RCC 7860 (cell line): ENCODE measurements at regions not wholly inside any gene's neighbourhood (a gene's known extent, or its start where the extent isn't known, plus 50 kb on each side); places are given as distances from the start of the nearest gene placed in this dataset.
"Not testable (repeated sequence)": the region's sequence is repeated elsewhere in the genome, so short reads cannot be mapped to it uniquely, and the experiment has no call there.

Experiments
- DNase-seq: peaks from one replicate; pipeline ENCODE4 v3.0.0-alpha.2; 2015; ENCODE audit warnings: low spot score
- FAIRE-seq: peaks from 2 replicates; lab custom pipeline; 2012; peaks lifted over from hg19 to GRCh38; lab: Jason Lieb, UNC

DNA sequence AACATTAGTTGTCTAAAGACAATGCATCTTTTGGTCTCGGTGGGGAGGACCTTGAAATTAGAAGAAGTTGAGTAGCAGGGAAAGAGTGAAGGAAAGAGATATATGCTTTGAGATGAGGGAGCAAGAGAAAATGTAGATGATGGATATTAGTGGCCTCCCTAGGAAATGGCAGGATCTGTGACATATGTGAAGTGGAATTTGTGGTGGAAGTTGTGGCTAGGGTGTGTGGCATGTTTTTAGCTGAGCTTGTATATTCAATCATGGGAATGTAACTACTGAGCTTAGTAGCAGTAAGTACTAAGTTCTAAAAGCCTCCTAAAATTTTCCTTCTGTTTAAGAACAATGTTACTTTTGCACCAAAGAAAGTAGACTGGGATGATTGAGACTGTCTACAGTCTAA is 382.8 kb upstream of the CTSO start:
- DNase-seq (peak; percentile 63), FAIRE-seq (peak; percentile 40)

DNA sequence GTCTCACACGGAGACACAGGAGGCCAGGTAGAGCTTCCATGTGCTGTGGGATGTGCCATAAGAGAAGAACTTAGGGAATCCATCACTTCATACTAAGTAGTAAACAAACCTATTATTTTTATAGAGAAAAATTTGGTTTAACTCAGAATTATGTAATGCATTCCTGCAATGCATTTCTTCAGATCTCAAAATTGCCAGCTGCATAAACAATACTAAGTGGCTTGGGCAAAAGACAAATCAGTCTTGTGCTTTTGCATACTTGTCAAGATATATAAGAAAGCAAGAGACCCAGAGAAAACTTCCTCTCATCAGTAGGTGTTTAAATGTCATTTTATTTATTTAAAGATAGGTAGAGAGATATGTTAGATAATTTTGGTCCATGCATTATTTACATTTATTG is 382.1 kb upstream of the CTSO start:
- DNase-seq, result no peak
- FAIRE-seq, result no peak

DNA sequence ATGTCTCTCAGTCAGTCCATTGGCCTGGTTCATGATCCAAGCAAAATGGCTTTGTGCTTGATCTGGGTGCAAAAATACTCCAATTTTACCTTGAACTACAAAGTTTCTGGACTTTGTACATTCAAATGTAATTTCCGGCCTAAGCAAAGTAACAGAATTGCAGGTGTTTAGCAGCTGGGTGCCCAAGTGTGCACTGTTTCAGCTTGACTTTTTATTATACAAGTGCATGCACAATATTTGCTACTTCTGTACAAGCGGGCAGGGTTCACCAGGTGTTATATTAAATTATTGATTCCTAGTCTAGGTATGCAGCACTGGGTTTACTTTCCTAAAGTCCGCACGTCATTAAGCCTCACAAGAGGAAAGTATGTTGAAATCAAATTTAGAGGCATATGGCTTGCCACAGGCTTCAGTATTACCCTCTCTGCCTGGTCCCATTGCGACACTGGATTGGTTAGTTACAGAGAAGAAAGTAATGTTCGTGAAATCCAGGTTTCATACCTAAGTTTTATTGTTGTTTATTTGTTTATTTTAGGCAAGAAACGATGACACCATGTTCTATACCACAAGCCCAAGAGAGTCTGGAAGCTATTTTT is 376.9 kb upstream of the CTSO start:
- DNase-seq (no peak), FAIRE-seq (no peak)

DNA sequence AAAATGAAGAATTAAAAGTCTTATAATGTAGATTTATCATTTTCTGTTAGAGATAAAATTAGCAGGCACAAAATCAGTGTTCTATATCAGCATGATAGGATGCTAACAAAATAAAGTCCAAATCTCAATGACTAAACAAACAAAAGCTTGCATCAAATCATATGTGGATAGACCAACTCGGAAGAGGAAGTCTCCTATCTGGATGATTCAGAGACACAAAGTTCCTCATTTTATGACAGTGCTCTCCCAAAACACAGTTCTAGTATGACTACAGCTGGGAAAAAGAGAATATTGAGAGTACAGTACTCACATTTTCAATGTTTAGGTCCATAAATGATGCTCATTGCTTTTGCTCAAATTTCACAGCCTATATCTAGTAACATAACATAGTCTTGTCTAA is 376.1 kb upstream of the CTSO start:
- DNase-seq (no peak), FAIRE-seq (no peak)

DNA sequence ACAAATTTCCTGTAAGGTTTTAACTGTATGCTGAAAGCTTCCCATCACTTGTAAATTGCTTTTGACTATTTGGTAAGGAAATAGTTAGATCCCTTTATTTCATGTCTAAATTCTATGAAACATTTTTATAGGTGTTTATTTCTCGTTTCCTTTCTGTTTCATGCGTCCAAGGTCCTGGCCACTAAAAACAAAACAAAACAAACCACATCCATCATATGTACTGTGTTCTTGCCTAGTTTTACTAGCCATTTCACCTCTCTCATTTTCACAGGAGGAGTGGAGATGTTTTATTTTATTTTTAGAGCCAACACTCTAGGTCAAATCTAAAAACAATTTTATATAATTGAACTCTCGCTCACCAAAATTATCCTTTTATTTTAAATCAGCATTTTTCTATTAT is 375.2 kb upstream of the CTSO start:
- no peak for DNase-seq
- FAIRE-seq, result no peak

DNA sequence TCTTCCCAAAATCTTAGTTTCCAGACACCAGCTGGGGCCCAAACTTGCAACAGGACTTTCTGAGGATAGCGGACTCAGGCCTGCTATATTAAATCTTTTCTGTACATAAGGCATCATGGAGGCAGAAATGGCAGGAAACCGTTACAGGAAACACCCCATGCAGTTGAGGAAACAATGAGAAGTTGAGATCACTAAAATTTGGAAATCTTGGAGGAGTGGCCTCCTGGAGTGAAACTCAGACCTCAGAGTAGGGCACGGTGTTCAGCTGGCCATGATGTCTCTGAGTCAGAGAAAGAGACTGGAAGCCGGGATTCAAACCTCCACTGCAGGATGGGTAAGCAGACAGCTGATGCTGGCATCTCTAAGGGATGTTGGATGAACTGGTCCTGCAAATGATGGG is 372.6 kb upstream of the CTSO start:
- no peak for DNase-seq
- no peak for FAIRE-seq

DNA sequence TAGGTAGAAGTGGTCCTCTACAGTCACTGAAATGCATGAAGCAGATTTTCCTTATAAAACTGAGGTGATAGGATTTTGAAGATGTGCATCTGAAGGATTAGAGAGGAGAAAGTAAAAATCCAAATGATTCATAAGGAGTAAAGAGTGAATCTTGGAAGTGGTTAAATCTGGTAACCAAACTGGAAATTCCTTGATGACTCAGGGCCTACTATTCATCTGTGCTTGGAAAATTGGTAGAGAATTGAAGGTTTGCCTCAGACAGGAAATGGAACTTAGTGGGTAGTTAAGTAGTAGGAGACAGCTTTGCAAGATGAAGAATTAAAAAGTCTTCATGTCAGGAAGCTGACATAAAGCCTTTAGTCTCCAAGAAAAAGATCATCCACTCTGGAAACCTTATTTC is 368.9 kb upstream of the CTSO start:
- peak; percentile 93 for FAIRE-seq
- DNase-seq, result peak; percentile 79

DNA sequence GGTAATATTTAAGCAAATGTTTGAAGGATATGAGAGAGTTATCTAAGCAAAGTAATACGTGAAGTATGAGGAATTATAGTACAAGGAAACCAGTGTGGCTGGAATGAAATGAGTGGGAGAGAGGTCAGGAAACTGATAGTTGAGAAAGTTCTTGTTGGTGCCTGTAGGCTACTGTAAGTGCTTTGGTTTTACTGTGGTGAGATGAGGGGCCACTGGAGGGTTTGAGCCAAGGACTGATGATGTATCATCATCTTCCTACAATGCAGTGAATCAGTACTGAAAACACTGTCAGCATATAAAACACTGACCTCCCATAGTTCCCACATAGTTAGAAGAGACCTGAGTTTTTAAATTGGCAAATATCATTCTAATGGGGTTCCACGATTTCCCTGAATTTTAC is 367.5 kb upstream of the CTSO start:
- DNase-seq (peak; percentile 85), FAIRE-seq (peak; percentile 92)

DNA sequence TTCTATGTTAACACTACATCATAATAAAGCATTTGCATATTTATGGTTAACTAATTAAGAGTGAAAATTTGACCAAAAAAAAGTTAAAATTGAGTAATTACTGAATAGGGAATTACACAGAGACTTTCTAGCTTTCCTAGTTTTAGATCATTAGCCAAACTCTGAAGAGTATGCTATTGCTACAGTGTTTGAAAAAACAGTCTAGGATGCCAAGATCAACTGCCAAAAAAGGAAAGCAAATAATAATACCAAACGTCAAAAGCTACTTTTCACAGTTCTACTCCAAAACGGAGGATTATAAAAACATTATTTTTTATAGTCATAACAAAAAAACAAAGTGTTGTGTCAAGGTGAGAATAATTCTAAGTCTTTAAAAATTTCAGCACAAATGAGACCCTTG is 359.8 kb upstream of the CTSO start:
- no peak for FAIRE-seq
- no peak for DNase-seq

DNA sequence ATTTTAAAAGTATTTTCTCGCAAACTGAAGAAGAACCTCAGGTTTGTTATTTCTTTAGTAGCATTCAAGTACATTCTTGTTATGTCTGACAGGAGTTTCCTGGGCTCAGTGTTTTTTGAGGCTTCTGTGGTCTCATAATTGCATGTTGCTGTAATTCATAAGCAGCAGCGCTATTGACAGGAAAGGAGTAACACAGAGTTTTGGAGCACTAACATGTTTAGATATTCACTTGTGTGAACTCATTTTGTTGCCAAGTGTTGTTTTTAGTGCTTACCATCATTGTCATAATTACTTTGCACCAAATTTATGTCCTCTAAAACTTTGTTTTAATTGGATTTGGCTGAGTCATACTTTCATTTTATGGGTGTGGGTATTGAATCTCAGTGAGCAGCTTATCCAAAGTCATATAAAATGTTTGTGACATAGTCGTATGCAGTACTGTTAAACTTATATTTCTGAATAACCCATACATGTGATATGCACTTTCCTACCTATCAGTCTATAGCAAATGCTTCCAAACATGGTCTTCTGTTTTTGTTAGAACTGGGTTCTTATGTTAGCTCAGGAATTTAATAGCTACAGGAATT is 358.7 kb upstream of the CTSO start:
- FAIRE-seq (no peak), DNase-seq (no peak)

DNA sequence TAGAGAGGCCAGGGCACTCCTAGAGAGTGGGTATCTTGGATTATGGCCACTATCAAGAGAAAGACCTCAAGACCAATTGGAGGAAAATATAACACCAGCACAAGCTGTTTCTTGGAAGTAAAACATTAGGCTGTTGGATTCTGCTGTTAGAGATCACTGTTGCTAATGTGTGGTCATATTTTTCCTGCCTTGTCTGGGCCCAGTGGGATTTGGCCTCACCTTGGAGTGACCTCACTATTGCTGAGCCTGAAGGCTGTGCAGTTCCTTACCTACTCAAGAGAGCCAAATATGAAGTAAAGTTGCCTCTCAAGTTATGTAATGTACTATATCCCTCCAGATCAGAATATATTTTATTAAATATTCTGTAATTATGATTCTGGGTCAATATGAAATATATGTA is 355.4 kb upstream of the CTSO start:
- FAIRE-seq, result no peak

DNA sequence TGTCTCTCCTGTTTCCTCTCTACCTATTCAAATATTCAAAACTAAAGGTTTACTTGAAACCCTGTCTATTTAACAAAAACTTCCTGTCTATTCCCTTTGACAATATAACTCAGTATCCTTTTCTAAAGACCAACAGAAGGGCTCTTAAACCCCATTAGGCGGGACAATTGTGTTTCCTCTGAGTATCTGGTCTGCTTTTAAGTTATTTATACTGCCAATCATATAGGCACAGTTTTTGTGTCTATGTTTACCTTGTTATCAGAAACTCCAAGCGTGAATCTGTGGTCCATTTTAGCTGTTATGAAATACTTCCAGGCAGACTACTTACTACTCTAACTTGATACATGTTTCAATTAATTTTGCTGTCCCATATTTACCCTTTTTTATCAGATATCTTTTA is 350.0 kb upstream of the CTSO start:
- FAIRE-seq (no peak), DNase-seq (no peak)

More for the DNA sequence above, 355.4 kb upstream of the CTSO start:
- no peak for DNase-seq

DNA sequence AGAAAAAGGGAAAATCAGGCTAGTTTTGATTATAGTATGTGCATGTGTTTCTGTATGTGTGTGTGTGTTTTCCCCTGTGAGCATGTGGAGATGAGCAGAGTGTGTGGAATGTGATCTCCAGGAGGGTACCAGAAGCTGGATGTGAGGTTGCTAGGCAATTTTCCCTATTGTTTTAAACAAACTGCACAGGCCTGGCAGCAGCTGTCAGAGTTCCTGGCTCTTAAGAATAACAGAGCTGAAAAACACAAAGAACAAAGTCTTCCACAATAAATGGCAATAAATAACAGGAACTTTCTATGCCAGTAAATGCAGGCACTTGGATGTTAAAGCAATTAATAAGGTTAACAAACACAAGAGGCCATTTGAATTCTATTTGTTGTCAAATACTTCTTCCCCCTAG is 344.6 kb upstream of the CTSO start:
- no peak for FAIRE-seq

DNA sequence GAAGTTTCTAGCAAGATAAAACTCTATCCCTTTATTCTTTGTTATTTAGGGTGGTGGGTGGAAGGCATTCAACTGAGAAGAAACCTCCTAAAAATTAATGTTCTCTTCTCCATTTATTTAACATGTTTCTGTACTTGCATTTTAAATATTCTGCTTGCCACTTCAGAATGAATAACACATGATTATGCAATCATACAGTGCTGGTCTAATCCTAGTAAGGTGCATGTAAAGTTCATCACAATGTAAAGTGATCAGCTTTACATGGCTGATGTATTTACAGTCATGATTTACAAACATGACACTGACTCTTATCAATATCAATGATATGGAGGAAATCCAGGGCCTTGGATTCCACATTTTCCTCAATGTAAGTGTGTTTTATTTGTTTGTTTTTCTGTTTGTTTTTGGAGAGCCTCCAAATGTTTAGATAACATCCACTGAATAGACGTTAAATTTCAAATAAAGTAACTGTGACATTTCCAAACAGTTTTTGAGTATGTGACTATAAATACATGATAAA is 342.1 kb upstream of the CTSO start:
- no peak for DNase-seq
- no peak for FAIRE-seq

More for the DNA sequence above, 344.6 kb upstream of the CTSO start:
- DNase-seq, result peak; percentile 55

DNA sequence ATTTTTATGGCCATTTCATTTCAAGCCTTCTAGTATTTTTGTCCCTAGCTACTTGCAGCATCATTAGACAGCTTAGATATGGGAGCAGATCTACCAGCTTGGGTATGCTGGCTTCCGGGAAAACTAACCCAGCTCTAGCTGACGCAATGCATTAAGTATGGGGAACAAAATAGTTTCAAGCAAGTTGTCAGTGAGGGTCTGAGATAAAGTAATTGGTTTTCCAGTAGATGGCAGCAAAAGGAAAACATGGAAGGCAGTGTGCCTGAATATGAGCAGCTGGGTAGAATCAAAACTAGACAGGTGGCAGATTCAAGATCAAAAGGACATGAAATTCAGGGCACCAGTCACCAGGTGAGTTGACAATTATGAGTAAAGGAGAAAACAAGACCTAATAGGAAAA is 340.9 kb upstream of the CTSO start:
- FAIRE-seq (peak; percentile 81), DNase-seq (peak; percentile 84)

DNA sequence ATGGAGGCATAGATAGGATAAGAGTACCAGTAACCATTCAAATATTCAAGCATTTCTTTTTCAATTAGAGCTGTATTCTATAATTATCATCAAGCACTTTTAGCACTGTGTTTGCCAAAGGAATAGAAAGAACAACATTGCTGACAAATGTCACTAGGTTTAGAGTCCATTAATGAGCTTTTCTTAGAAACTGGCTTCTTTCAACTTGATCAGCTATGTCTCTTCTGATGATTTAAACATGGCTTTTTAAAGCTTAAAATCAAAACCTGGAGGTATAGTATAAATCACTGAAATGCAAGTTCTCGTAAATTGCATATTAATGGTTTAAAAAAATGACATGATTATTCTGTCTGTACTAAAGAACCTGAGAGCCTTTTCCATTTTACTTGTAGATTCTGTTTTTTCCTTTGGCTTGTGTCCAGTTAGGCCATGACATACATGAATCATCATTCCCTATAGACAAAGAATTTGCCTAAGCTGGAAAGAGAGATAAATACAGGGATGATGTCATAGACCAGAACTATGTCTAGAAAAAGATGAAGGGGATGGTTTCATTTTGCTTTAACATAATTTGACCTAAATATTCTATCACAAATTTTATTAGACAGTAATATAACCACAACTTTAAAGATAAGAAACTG is 340.1 kb upstream of the CTSO start:
- FAIRE-seq (peak; percentile 85), DNase-seq (peak; percentile 70)

DNA sequence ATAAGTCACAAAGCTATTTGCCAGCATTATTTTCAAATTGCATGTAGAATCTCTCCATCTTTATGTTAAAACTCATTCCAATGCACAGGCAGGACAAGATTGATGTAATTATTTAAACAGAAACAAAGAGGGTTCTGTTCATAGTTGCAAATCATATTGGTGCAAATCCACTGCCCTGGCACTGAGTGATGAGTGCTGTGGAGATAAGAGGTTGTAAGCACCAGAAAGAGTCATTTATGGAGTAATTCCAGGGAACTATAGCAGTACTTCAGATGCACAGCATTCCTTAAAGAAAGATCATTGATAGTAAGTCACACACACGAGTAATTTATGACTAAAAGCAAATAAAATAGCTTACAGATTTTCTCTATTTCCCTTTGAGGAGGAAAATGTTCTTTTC is 337.7 kb upstream of the CTSO start:
- FAIRE-seq, result peak; percentile 73
- peak; percentile 80 for DNase-seq

DNA sequence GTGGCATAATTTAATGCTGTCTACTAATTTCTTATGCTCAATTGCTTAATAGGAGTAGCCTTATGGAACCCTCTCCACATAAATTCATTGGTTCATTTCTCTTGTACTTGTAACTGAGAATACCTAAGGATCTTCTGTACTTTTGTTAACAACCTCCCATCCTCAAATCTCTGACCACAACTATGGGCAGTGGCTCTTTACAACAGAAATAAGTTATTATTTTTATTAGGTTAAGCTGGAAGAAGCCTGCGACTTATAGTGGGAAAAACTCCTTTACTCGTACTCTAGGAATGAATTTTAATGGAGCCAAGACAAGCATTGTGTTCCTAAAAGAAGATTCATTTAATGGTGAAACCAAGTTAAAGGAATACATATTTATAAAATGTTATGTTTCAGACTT is 337.1 kb upstream of the CTSO start:
- DNase-seq (no peak), FAIRE-seq (no peak)

DNA sequence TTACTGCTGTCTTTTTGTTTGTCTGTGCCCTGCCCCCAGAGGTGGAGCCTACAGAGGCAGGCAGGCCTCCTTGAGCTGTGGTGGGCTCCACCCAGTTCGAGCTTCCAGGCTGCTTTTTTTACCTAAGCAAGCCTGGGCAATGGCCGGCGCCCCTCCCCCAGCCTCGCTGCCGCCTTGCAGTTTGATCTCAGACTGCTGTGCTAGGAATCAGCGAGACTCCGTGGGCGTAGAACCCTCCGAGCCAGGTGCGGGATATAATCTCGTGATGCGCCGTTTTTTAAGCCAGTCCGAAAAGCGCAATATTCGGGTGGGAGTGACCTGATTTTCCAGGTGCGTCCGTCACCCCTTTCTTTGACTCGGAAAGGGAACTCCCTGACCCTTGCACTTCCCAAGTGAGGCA is 336.4 kb upstream of the CTSO start:
- DNase-seq, FAIRE-seq: not testable (repeated sequence)

DNA sequence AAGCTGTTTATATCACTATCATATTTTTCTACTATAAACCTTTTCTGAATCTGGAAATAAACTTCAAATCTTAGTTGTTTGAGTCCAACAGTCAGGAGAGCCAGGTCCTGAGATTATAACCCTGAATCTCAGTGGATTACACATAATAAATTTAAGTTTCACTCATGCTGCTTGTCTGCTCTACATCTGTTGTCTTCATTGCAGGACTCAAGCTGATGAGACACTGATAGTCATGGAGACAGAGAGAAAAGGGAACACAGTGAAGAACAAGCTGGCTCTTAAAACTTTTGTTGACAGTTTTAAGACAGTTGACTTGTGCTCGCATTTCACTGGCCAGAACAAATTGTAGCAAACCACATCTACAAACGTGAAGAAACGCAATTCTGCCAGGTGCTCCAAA is 327.0 kb upstream of the CTSO start:
- no peak for FAIRE-seq
- no peak for DNase-seq

DNA sequence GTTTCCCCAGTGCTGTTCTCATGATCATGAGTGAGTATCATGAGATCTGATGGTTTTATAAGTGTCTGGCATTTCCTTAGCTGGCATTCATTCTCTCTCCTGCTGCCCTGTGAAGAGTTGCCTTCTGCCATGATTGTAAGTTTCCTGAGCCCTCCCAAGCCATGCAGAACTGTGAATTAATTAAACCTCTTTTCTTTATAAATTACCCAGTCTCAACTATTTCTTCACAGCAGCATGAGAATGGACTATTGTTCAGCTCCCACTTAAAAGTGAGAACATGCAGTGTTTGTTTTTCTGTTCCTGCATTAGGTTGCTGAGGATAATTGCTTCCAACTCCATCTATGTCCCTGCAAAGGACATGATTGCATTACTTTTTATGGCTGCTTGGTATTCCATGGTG is 311.7 kb upstream of the CTSO start:
- no peak for FAIRE-seq
- no peak for DNase-seq

DNA sequence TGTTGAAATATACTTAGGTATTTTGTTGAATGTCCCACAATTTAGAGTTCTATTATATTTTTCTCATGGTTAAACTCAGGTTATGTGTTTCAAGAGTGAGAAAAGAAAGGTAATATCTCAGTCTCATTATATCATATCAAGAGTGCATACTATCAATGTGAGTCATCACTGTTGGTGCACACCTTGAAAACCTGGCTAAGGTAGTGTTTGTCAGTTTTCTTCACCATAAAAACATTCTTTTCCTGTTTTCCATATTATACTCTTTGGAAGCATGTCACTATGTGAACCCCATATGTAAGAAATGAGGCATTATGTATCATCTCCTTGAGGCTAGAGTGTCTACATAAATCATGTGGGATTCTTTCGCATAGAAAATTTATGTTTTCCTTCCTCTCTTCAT is 307.6 kb upstream of the CTSO start:
- DNase-seq (no peak), FAIRE-seq (no peak)
